PFSK-1 (cell line): ENCODE measurements at regions not wholly inside any gene's neighbourhood (a gene's known extent, or its start where the extent isn't known, plus 50 kb on each side); places are given as distances from the start of the nearest gene placed in this dataset.

ENCODE experiments used
- FOXP2 ChIP-seq: optimal IDR thresholded peaks from 2 replicates; pipeline ENCODE3; 2011; ENCODE audit warnings: borderline replicate concordance, control low read depth, inconsistent platforms; ENCODE audit not compliant: insufficient read depth; ENCODE audit errors: extremely low read length, extremely low read depth
- POLR2AphosphoS5 ChIP-seq: IDR thresholded peaks from 2 replicates; pipeline ENCODE4 v1.6.1; 2012; ENCODE audit warnings: low read depth, mild to moderate bottlenecking, control low read depth, low read length, moderate library complexity
- REST ChIP-seq, 2 experiments: IDR thresholded peaks; 2 replicates each; pipeline versions ENCODE4 v1.6.1 to v1.8.0; 2011 to 2012; ENCODE audit warnings: low read depth in 2 of 2, low read length in 2 of 2, control low read depth in 1 of 2, inconsistent platforms in 1 of 2, mild to moderate bottlenecking in 1 of 2, moderate library complexity in 1 of 2; ENCODE audit not compliant: insufficient read depth in 1 of 2
- SIN3A ChIP-seq: IDR thresholded peaks from 2 replicates; pipeline ENCODE4 v1.6.1; 2012; ENCODE audit warnings: mild to moderate bottlenecking, low read length, moderate library complexity, borderline replicate concordance; ENCODE audit not compliant: insufficient read depth
- TAF1 ChIP-seq: IDR thresholded peaks from 2 replicates; pipeline ENCODE4 v1.6.1; 2012; ENCODE audit warnings: low read length, control low read depth, borderline replicate concordance; ENCODE audit not compliant: insufficient read depth

GRCh38 chr7:131607291-131608115 lies 51.1 kb upstream of the PODXL start:
- no peak for TF ChIP-seq FOXP2
- TF ChIP-seq REST (IDR thresholded peaks at IDR 0.05; ENCODE audit: insufficient read depth in 1 of 2, low read depth in 2 of 2, low read length in 2 of 2) = no peak
- TF ChIP-seq SIN3A = no peak
- TF ChIP-seq TAF1 = no peak
- no peak for TF ChIP-seq POLR2AphosphoS5

- TF ChIP-seq POLR2AphosphoS5 (no peak), SIN3A (no peak), FOXP2 (no peak), TAF1 (no peak), REST (IDR thresholded peaks at IDR 0.05; ENCODE audit: insufficient read depth in 1 of 2, low read depth in 2 of 2, low read length in 2 of 2) (no peak)
These were observed 50.2 kb upstream of the PODXL start for GRCh38 chr7:131606346-131607290.
